GM13976 (cell line): ENCODE measurements at regions not wholly inside any gene's neighbourhood (a gene's known extent, or its start where the extent isn't known, plus 50 kb on each side); places are given as distances from the start of the nearest gene placed in this dataset.

Experiments
- DNase-seq: peaks from one replicate; pipeline ENCODE4 v3.0.0; 2012; ENCODE audit warnings: low spot score
- in situ Hi-C: fragments of 300-500 bp; cut with MboI; formaldehyde crosslinking; loops from one replicate; pipeline ENCODE4 v1.12.0; 2022; ENCODE audit warnings: low sequenced_read_pairs, mixed read lengths, inconsistent platforms; ENCODE audit not compliant: unreplicated experiment
- TF ChIP-seq, protein P1 (sequence below): IDR thresholded peaks from 2 replicates; pipeline ENCODE4 v1.5.1; 2012; ENCODE audit warnings: borderline replicate concordance, mild to moderate bottlenecking; ENCODE audit not compliant: insufficient read depth; ENCODE audit errors: extremely low read depth, missing control alignments, control extremely low read depth

DNA sequence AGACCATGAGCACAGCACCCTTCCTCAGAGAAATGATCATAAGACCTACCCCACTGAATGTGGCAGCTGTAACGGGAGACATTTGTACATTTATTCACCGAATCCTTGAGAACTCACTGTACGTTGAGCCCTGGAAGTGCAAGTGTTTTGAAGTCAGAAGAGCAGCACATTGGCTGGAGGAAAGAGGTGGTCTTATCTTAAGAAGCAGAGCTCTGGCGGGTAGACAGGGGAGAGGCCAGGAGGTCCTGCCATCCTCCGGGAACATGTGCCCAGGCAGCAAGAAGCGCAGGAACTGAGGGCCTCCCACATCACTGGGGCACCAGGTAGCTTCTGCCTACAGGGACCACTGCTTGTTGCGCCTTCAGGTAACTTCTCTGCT lies 169.2 kb upstream of the IRF2BP2 start:
- no peak for DNase-seq
- in situ Hi-C loops = no loop called here
- TF ChIP-seq, protein P1, sequence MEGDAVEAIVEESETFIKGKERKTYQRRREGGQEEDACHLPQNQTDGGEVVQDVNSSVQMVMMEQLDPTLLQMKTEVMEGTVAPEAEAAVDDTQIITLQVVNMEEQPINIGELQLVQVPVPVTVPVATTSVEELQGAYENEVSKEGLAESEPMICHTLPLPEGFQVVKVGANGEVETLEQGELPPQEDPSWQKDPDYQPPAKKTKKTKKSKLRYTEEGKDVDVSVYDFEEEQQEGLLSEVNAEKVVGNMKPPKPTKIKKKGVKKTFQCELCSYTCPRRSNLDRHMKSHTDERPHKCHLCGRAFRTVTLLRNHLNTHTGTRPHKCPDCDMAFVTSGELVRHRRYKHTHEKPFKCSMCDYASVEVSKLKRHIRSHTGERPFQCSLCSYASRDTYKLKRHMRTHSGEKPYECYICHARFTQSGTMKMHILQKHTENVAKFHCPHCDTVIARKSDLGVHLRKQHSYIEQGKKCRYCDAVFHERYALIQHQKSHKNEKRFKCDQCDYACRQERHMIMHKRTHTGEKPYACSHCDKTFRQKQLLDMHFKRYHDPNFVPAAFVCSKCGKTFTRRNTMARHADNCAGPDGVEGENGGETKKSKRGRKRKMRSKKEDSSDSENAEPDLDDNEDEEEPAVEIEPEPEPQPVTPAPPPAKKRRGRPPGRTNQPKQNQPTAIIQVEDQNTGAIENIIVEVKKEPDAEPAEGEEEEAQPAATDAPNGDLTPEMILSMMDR = no peak

DNA sequence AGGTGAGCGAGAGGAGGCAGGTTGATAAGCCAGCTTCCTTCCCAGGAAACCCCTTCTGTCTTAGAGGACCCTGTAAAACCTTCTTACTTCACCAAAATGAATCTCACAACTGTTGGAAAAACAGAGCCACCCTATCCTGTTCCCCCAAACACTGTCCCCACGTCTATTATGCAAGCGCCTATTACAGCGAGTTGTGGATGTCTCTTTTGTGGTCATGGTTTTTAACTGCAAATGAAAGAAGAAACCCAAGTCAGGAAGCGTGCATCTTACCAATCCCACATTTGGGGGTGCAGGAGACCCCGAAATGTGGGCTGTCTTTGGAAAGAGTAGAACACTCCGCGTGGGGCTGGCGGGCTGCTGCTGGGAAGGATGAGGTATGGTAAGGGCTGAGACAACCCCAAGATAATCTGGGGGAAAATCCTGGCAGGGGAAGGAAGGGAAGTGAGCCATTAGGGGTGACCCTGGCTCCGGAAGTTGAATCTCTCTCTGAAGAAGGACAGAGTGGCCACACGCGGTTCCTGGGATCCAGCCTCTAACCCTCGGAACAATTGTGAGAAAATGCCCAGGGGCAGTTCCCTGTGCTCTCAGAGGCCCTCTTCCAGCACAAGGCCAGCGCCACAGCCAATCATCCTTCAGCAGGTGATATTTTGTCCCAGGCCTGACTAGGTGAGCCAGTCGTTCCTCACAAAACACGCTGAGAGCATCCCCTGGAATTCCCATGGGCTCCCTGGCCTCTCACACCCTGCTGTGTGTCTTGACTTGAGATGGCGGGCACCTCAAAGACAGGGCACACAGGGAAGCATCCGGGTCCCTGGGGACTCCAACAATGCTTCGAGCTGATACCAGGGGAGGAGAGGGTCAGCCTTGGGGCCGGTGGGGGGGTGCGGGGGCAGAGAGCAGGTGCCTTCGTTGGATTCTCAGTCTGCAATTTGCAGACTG lies 168.5 kb upstream of the IRF2BP2 start:
- DNase-seq = peak; percentile 50
- in situ Hi-C loops = no loop called here
- TF ChIP-seq, protein P1 = no peak

DNA sequence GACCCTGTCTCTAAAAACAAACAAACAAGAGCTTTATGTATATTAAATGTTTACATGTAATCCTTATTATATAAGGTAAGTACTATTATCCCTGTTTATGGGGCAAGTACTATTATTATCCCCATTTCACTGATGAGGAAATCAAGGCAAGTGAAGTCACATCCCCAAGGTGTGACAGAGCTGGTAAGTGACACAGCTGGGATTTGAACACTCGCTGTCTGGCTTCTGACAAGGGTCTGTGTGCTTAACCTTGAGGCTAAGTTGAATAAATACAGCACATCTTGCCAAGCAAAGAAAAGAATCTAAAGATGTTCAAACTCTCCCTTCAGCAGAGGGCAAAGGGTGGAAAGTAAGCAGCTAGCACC lies 167.9 kb upstream of the IRF2BP2 start:
- TF ChIP-seq, protein P1 = no peak
- in situ Hi-C loops = no loop called here
- DNase-seq = no peak

DNA sequence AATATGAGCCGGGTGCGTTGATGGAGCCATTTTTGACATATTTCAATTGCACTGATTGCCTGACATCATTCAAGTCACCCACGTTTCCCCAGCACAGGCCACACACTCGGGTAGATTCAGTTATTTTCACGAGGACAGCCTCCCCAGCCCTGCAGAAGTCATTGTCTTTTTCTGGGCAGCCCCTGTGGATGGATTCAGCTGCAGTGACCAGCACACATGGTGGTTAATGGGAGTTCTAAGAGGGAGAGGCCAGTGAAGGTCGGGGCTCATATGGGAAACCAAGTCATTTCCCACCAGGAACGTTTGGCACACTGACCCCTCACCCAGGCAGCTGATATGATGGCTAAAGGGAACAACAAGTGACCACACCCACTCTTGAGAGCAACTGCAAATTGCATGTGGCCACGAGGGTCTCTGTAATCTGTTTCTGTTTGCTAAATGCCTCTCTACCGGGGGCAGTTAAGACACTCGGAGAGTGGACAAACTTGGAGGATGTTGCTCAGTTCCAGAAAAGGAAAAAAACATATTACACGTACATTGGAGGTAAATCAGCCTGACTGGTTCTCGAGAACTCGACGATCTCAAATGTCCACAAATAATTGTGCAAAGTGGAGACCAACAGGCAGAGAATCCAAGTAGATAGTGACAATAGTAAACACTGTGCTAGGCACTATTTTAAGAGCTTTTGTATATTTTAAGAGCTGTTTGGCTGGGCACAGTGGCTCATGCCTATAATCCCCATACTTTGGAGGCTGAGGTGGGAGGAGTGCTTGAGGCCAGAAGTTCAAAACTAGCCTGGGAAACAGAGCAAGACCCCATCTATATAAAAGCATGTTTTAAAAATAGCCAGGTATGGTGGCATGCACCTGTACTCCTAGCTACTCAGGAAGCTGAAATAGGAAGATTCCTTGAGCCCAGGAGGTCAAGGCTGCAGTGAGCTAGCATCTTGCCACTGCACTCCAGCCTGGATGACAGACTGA lies 167.2 kb upstream of the IRF2BP2 start:
- in situ Hi-C loops = no loop called here
- no peak for DNase-seq
- TF ChIP-seq, protein P1 = no peak

DNA sequence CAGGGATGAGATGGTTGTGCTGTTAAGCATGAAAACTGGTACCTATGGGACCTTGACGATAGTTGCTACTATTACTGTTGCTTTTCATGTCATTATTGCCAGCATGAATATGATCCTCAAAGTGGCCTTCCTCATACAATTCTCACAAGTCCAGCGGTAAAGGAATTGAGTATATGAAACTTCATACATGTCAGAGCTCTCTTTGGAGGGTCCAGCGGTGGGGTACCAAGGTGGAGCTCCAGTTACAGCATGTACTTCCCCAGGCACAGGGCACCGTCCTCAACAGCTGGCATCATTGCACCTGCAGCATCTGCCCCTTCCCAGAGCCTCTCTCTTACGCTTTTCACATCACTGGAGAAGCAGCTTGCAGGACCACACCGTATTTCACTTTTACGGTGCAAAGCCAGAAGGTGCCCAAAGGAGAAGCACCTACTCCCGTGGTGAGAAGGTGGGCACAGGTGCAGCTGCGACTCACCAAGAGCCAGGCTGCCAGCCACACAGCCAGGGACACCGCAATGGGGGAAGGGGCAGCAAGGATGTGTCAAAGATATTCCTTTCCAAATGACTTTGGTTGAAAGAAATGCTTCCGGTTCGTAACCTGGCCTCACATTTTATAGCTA lies 166.4 kb upstream of the IRF2BP2 start:
- TF ChIP-seq, protein P1 = no peak
- peak; percentile 37 for DNase-seq
- in situ Hi-C loops = no loop called here
